ENCODE measurements at regions not wholly inside any gene's neighbourhood (a gene's known extent, or its start where the extent isn't known, plus 50 kb on each side); places are given as distances from the start of the nearest gene placed in this dataset.

GRCh38 chr13:40070357-40070756 lies 414.9 kb downstream of the COG6 start:
- TF ChIP-seq ZNF274 (IDR thresholded peaks at IDR 0.05; ENCODE audit: low read depth, low read length), result no peak
- TF ChIP-seq YY1 (IDR thresholded peaks at IDR 0.05; ENCODE audit: insufficient read depth, insufficient read length), result no peak
- no peak for TF ChIP-seq SUZ12 (IDR thresholded peaks at IDR 0.05; ENCODE audit: extremely low read depth, insufficient read depth, insufficient read length)
